ENCODE measurements at regions not wholly inside any gene's neighbourhood (a gene's known extent, or its start where the extent isn't known, plus 50 kb on each side); places are given as distances from the start of the nearest gene placed in this dataset.
"Not testable (repeated sequence)": the region's sequence is repeated elsewhere in the genome, so short reads cannot be mapped to it uniquely, and the experiment has no call there.

- not testable (repeated sequence) for H3K27ac Mint-ChIP-seq; H3K36me3 Mint-ChIP-seq; H3K9me3 Mint-ChIP-seq; ATAC-seq; DNase-seq (ENCODE audit: low spot score in 2 of 2)
Observed at GRCh38 chr7:1620176-1620575, 49.9 kb upstream of the ELFN1 start.

- no peaks in the 10 kb centered on the region for H3K36me3 Mint-ChIP-seq
- no peak overlapping the region for H3K27ac Mint-ChIP-seq
- H3K9me3 Mint-ChIP-seq = peaks cover 0 to 8% of the 10 kb centered on the region in 2 donors
- ATAC-seq = peak in 1 of 2 donors; percentile 54
- no peak for DNase-seq (ENCODE audit: low spot score in 2 of 2)
Observed at GRCh38 chr7:1619152-1620079, 49.6 kb upstream of the PSMG3 start.
